ENCODE measurements at regions not wholly inside any gene's neighbourhood (a gene's known extent, or its start where the extent isn't known, plus 50 kb on each side); places are given as distances from the start of the nearest gene placed in this dataset.

DNA sequence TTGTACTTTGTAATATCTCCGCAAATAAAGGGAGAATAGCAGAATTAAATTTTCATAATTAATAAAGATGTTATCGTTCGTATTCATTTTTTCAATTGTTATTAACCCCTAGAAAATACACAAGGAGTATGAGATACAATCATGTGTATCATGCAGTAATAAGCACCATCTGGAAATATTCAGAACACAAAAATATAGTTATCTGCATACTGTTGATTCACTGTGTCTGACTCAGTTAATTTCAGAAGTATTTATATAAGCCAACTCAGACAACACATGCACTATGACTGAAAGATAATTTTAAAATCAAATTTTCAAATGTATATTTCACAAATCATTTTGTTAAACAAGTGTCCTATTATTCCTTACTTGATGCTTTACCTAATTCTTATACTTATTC is 1954.8 kb downstream of the ARAP2 start:
- TF ChIP-seq CTCF (IDR thresholded peaks at IDR 0.05), result no peak
- TF ChIP-seq EP300 (IDR thresholded peaks at IDR 0.05), result no peak
- no peak for TF ChIP-seq POLR2A (IDR thresholded peaks at IDR 0.05)
- no peak for TF ChIP-seq POLR2AphosphoS5 (IDR thresholded peaks at IDR 0.05)

Measured in stomach (tissue), 4 donors.